Esophagus muscularis mucosa (tissue), 4 donors: ENCODE measurements at regions not wholly inside any gene's neighbourhood (a gene's known extent, or its start where the extent isn't known, plus 50 kb on each side); places are given as distances from the start of the nearest gene placed in this dataset.

Source experiments
- DNase-seq: peaks from one replicate; pipeline ENCODE4 v3.0.0-alpha.2; 2017; ENCODE audit errors: extremely low spot score
- H3K27ac ChIP-seq, 4 donors: fragments of 200-600 bp; sonication (generic); replicated peaks in 1 of 4; 1 replicate in 3 of 4; 2 replicates in 1 of 4; pipeline ENCODE4 v1.5.1; 2016 to 2019; ENCODE audit warnings: mild to moderate bottlenecking in 1 of 4
- H3K27me3 ChIP-seq, 4 donors: fragments of 200-600 bp; sonication (generic); one replicate each; pipeline versions ENCODE4 v1.5.1 to v1.6.0; 2016 to 2019
- H3K36me3 ChIP-seq, 4 donors: fragments of 200-600 bp; sonication (generic); one replicate each; pipeline ENCODE4 v1.5.1; 2016 to 2019
- H3K4me1 ChIP-seq, 4 donors: fragments of 200-600 bp; sonication (generic); one replicate each; pipeline ENCODE4 v1.5.1; 2016 to 2019
- H3K4me3 ChIP-seq, 4 donors: fragments of 200-600 bp; sonication (generic); 1 replicate in 2 of 4; 2 replicates in 2 of 4; pipeline ENCODE4 v1.5.1; 2016 to 2019; ENCODE audit warnings: mild to moderate bottlenecking in 4 of 4, moderate library complexity in 1 of 4
- H3K9me3 ChIP-seq, 4 donors: fragments of 200-600 bp; sonication (generic); 1 replicate in 3 of 4; 2 replicates in 1 of 4; pipeline ENCODE4 v1.5.1; 2016 to 2019
- CTCF ChIP-seq, 3 experiments: fragments of 200-600 bp in 2 of 3; fragments of 450-650 bp in 1 of 3; sonication (generic) in 2 of 3; IDR thresholded peaks; one replicate each; pipeline ENCODE4 v1.5.1; 2017 to 2019; ENCODE audit warnings: antibody characterized with exemption in 3 of 3, mild to moderate bottlenecking in 2 of 3, moderate library complexity in 1 of 3
- EP300 ChIP-seq: sonication (generic); formaldehyde crosslinking; IDR thresholded peaks from one replicate; pipeline ENCODE4 v1.6.1; 2017; ENCODE audit warnings: antibody characterized with exemption
- POLR2A ChIP-seq: fragments of 450-650 bp; IDR thresholded peaks from one replicate; pipeline ENCODE4 v1.6.1; 2017; ENCODE audit warnings: antibody characterized with exemption, moderate library complexity, mild to moderate bottlenecking, low read depth
- POLR2AphosphoS5 ChIP-seq, 2 donors: sonication (generic); formaldehyde crosslinking; IDR thresholded peaks; one replicate each; pipeline ENCODE4 v1.6.1; 2017; ENCODE audit warnings: antibody characterized with exemption in 2 of 2
- WGBS: methylation state at CpG from one replicate; pipeline ENCODE4 v1.1.5; 2018; 5-methylcytosine and 5-hydroxymethylcytosine counted together
- intact Hi-C: fragments of 100-400 bp; cut with DNase I; formaldehyde crosslinking; loops from one replicate; pipeline ENCODE4 v1.15.1; 2023

- H3K27ac ChIP-seq, result no peak overlapping the region
Measured at GRCh38 chr11:95585069-95585751, 204.4 kb downstream of the FAM76B start.

GRCh38 chr11:95584589-95584988 is 205.0 kb downstream of the FAM76B start:
- no peak for DNase-seq
- 81% methylated on average over 2 of the region's 2 CpGs for WGBS
- H3K27ac ChIP-seq, result no peak overlapping the region

More at GRCh38 chr11:95585069-95585751, 204.4 kb downstream of the FAM76B start:
- H3K4me3 ChIP-seq, result no peak overlapping the region
- no peak for TF ChIP-seq CTCF (IDR thresholded peaks at IDR 0.05)
- no peak for TF ChIP-seq POLR2A
- no peak for TF ChIP-seq EP300
- TF ChIP-seq POLR2AphosphoS5 (IDR thresholded peaks at IDR 0.05), result no peak
- H3K4me1 ChIP-seq, result no peaks in the 10 kb centered on the region
- no peak for DNase-seq
- no peaks in the 10 kb centered on the region for H3K27me3 ChIP-seq
- H3K36me3 ChIP-seq, result no peaks in the 10 kb centered on the region
- 70% methylated on average over 3 of the region's 3 CpGs for WGBS
- intact Hi-C loops, result no loop called here
- no peaks in the 10 kb centered on the region for H3K9me3 ChIP-seq

GRCh38 chr11:95584180-95584579 is 205.4 kb downstream of the FAM76B start:
- Histone ChIP-seq H3K9me3 (no peaks in the 10 kb centered on the region), H3K4me1 (no peaks in the 10 kb centered on the region), H3K36me3 (no peaks in the 10 kb centered on the region), H3K27me3 (no peaks in the 10 kb centered on the region), H3K27ac (no peak overlapping the region), H3K4me3 (no peak overlapping the region)
- no peak for TF ChIP-seq POLR2AphosphoS5 (IDR thresholded peaks at IDR 0.05)
- no peak for TF ChIP-seq EP300
- TF ChIP-seq CTCF (IDR thresholded peaks at IDR 0.05), result no peak
- no peak for TF ChIP-seq POLR2A
- intact Hi-C loops, result no loop called here
- no peak for DNase-seq
- WGBS, result 91% methylated on average over 3 of the region's 3 CpGs

More at GRCh38 chr11:95584589-95584988, 205.0 kb downstream of the FAM76B start:
- no peaks in the 10 kb centered on the region for H3K4me1 ChIP-seq
- intact Hi-C loops, result no loop called here
- no peaks in the 10 kb centered on the region for H3K9me3 ChIP-seq
- H3K27me3 ChIP-seq, result no peaks in the 10 kb centered on the region
- H3K36me3 ChIP-seq, result no peaks in the 10 kb centered on the region
- no peak overlapping the region for H3K4me3 ChIP-seq
- TF ChIP-seq POLR2AphosphoS5 (IDR thresholded peaks at IDR 0.05) (no peak), CTCF (IDR thresholded peaks at IDR 0.05) (no peak)

- intact Hi-C loops, result no loop called here
- no peaks in the 10 kb centered on the region for H3K9me3 ChIP-seq
- H3K36me3 ChIP-seq, result no peaks in the 10 kb centered on the region
- no peaks in the 10 kb centered on the region for H3K27me3 ChIP-seq
- H3K27ac ChIP-seq, result no peak overlapping the region
- H3K4me3 ChIP-seq, result no peak overlapping the region
- DNase-seq, result no peak
- peaks cover 0 to 10% (median 0%) of the 10 kb centered on the region in 4 donors for H3K4me1 ChIP-seq
- WGBS, result 96% methylated on average over 2 of the region's 2 CpGs
- TF ChIP-seq CTCF (IDR thresholded peaks at IDR 0.05) (no peak), POLR2AphosphoS5 (IDR thresholded peaks at IDR 0.05) (no peak), EP300 (no peak), POLR2A (no peak)
Measured at GRCh38 chr11:95577716-95578460, 211.7 kb downstream of the FAM76B start.
